ENCODE measurements at regions not wholly inside any gene's neighbourhood (a gene's known extent, or its start where the extent isn't known, plus 50 kb on each side); places are given as distances from the start of the nearest gene placed in this dataset.

DNA sequence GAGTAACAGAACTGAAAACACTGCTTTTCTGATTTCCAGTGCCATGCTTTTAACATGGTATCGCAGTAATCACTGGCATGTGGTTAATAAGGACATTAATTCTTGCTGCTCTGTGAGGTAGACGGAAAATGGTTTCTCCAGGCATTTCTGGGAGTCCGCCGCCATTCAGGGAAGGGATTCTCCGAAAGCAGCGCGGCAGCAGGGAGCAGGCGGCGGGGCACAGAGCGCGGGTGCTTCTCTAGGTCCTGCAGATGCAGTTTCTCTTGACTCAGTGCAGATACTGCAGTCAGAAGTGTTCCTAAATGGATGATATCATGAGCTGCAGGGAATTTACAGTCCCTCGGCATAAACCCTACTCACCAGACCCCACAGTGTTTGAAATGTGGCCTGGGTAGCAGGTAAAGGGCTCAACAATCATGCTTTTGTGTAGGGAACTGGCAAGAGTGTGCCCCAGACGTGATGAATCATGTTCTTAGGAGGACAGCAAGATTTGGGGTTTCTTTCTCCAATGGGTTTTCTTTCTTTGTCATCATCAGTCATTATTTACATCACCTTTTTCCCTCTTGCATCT, 338.6 kb upstream of the ARGLU1 start:
- intact Hi-C loops (cut with micrococcal nuclease; ENCODE audit: unreplicated experiment) = no loop called here
- POLR2A ChIA-PET (ENCODE audit: unreplicated experiment) = no interaction called here
- BruUV-seq (replicated peaks) = no TSS peak

GRCh38 chr13:106905380-106906162, 337.6 kb upstream of the ARGLU1 start:
- H3K27me3 ChIP-seq (ENCODE audit: insufficient read depth, low read depth) = no peaks in the 10 kb centered on the region
- no TSS peak for BruUV-seq (replicated peaks)

More for the DNA sequence above, 338.6 kb upstream of the ARGLU1 start:
- Histone ChIP-seq H4K20me1 (ENCODE audit: insufficient read depth) (no peaks in the 10 kb centered on the region), H3K4me2 (no peak overlapping the region), H3K9me2 (ENCODE audit: insufficient read depth) (no peaks in the 10 kb centered on the region), H3K4me3 (no peak overlapping the region), H3F3A (ENCODE audit: insufficient read depth, low read depth) (no peaks in the 10 kb centered on the region), H3K79me2 (ENCODE audit: low read depth) (no peaks in the 10 kb centered on the region), H3K36me3 (ENCODE audit: low read depth) (no peaks in the 10 kb centered on the region), H2AFZ (no peak overlapping the region), H3K4me1 (replicated peaks; ENCODE audit: insufficient read depth) (no peaks in the 10 kb centered on the region), H3K27ac (no peak overlapping the region), H3K9me3 (ENCODE audit: insufficient read depth, low read depth) (no peaks in the 10 kb centered on the region), H3K27me3 (ENCODE audit: insufficient read depth, low read depth) (no peaks in the 10 kb centered on the region)
- no peak for TF ChIP-seq EZH2 (IDR thresholded peaks at IDR 0.05; ENCODE audit: low read depth)
- TF ChIP-seq, protein P1, sequence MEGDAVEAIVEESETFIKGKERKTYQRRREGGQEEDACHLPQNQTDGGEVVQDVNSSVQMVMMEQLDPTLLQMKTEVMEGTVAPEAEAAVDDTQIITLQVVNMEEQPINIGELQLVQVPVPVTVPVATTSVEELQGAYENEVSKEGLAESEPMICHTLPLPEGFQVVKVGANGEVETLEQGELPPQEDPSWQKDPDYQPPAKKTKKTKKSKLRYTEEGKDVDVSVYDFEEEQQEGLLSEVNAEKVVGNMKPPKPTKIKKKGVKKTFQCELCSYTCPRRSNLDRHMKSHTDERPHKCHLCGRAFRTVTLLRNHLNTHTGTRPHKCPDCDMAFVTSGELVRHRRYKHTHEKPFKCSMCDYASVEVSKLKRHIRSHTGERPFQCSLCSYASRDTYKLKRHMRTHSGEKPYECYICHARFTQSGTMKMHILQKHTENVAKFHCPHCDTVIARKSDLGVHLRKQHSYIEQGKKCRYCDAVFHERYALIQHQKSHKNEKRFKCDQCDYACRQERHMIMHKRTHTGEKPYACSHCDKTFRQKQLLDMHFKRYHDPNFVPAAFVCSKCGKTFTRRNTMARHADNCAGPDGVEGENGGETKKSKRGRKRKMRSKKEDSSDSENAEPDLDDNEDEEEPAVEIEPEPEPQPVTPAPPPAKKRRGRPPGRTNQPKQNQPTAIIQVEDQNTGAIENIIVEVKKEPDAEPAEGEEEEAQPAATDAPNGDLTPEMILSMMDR (conservative IDR thresholded peaks at IDR 0.05) = no peak
- DNase-seq = no peak
- CTCF ChIA-PET = no interaction called here

DNA sequence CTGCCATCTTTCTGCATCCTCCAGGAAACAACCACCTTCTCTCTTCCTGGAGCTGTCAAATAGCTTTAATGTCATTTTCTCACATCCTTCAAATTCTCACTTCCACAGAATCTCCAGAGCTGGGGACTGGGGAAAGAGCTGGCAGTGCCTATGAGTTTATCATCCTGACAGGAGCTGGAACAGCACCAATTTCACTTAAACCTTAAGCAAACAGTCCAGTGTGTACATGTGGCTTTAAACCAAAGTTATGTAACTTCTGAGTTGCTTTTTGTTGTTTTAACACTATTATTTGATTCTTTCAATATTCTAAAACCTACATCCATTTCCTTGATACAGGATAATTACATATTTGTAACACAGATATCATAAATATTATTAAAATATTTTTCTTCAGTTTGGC, 331.5 kb upstream of the ARGLU1 start:
- intact Hi-C loops (cut with micrococcal nuclease; ENCODE audit: unreplicated experiment) = loop anchor here (1.0 to 5.0 kb wide), 2 partner anchors 40 to 107 kb away; no protein-coding TSS in a partner anchor
- no peaks in the 10 kb centered on the region for H4K20me1 ChIP-seq (ENCODE audit: insufficient read depth)
- no peak overlapping the region for H2AFZ ChIP-seq
- no peaks in the 10 kb centered on the region; the same call in 1 of the 2 replicates for H3K9me3 ChIP-seq (ENCODE audit: insufficient read depth, low read depth)
- no peak overlapping the region for H3K4me3 ChIP-seq
- DNase-seq = peak; percentile 23 to 86
- no peaks in the 10 kb centered on the region for H3K9me2 ChIP-seq (ENCODE audit: insufficient read depth)
- peaks cover 10% of the 10 kb centered on the region; the same call in 1 of the 2 replicates for H3F3A ChIP-seq (ENCODE audit: insufficient read depth, low read depth)
- H3K36me3 ChIP-seq (ENCODE audit: low read depth) = no peaks in the 10 kb centered on the region
- H3K27ac ChIP-seq = no peak overlapping the region
- ChIA-PET POLR2A (ENCODE audit: unreplicated experiment) (interaction anchor here (0.6 kb wide), 2 partner anchors 263 to 279 kb away, joined by 3 read pairs; no protein-coding TSS in a partner anchor), CTCF (no interaction called here)
- BruUV-seq (replicated peaks) = no TSS peak
- TF ChIP-seq EZH2 (IDR thresholded peaks at IDR 0.05; ENCODE audit: low read depth) = no peak
- TF ChIP-seq, protein P1 (conservative IDR thresholded peaks at IDR 0.05) = no peak
- peaks cover 17% of the 10 kb centered on the region for H3K4me1 ChIP-seq (replicated peaks; ENCODE audit: insufficient read depth)
- H3K79me2 ChIP-seq (ENCODE audit: low read depth) = no peaks in the 10 kb centered on the region
- peak overlapping the region; percentile 20 for H3K4me2 ChIP-seq
- H3K27me3 ChIP-seq (ENCODE audit: insufficient read depth, low read depth) = no peaks in the 10 kb centered on the region

More at GRCh38 chr13:106905380-106906162, 337.6 kb upstream of the ARGLU1 start:
- no peak overlapping the region for H3K4me3 ChIP-seq
- H3K27ac ChIP-seq = no peak overlapping the region
- H3K4me1 ChIP-seq (replicated peaks; ENCODE audit: insufficient read depth) = no peaks in the 10 kb centered on the region
- no peak for DNase-seq
- H3K9me3 ChIP-seq (ENCODE audit: insufficient read depth, low read depth) = no peaks in the 10 kb centered on the region
- ChIA-PET CTCF (no interaction called here), POLR2A (ENCODE audit: unreplicated experiment) (no interaction called here)
- H4K20me1 ChIP-seq (ENCODE audit: insufficient read depth) = no peaks in the 10 kb centered on the region
- TF ChIP-seq, protein P1 (conservative IDR thresholded peaks at IDR 0.05) = no peak
- no peak for TF ChIP-seq EZH2 (IDR thresholded peaks at IDR 0.05; ENCODE audit: low read depth)
- intact Hi-C loops (cut with micrococcal nuclease; ENCODE audit: unreplicated experiment) = no loop called here
- no peak overlapping the region for H3K4me2 ChIP-seq
- no peaks in the 10 kb centered on the region for H3K36me3 ChIP-seq (ENCODE audit: low read depth)
- no peak overlapping the region for H2AFZ ChIP-seq
- H3F3A ChIP-seq (ENCODE audit: insufficient read depth, low read depth) = no peaks in the 10 kb centered on the region
- H3K9me2 ChIP-seq (ENCODE audit: insufficient read depth) = no peaks in the 10 kb centered on the region
- no peaks in the 10 kb centered on the region for H3K79me2 ChIP-seq (ENCODE audit: low read depth)
